Neural crest cell (in vitro differentiated cells): ENCODE measurements at regions not wholly inside any gene's neighbourhood (a gene's known extent, or its start where the extent isn't known, plus 50 kb on each side); places are given as distances from the start of the nearest gene placed in this dataset.

Source experiments
- DNase-seq: peaks from one replicate; pipeline ENCODE4 v3.0.0; 2021; ENCODE audit warnings: low read depth, mixed read lengths, low spot score
- H3K27ac Mint-ChIP-seq: one replicate; pipeline ENCODE4 v1.8.0; 2021; ENCODE audit warnings: mild to moderate bottlenecking, mixed read lengths; ENCODE audit not compliant: unreplicated experiment
- H3K27me3 Mint-ChIP-seq: 2 replicates; pipeline ENCODE4 v1.8.0; 2021; ENCODE audit warnings: low read depth, mild to moderate bottlenecking, mixed read lengths
- H3K36me3 Mint-ChIP-seq: 2 replicates; pipeline ENCODE4 v1.8.0; 2021; ENCODE audit warnings: low read depth, mild to moderate bottlenecking, mixed read lengths
- H3K4me1 Mint-ChIP-seq: 2 replicates; pipeline ENCODE4 v1.8.0; 2021; ENCODE audit warnings: mixed read lengths
- H3K4me3 Mint-ChIP-seq: one replicate; pipeline ENCODE4 v1.8.0; 2021; ENCODE audit warnings: mild to moderate bottlenecking, mixed read lengths
- H3K9me3 Mint-ChIP-seq: 2 replicates; pipeline ENCODE4 v1.8.0; 2021; ENCODE audit warnings: mixed read lengths
- CTCF ChIP-seq: fragments of 200-600 bp; sonication (generic); conservative IDR thresholded peaks from 2 replicates; pipeline ENCODE4 v1.5.0; 2021; ENCODE audit warnings: antibody characterized with exemption, mild to moderate bottlenecking

- Mint-ChIP-seq H3K27me3 (no peaks in the 10 kb centered on the region), H3K4me3 (no peak overlapping the region)
Observed at GRCh38 chr4:38406243-38406642, 257.8 kb upstream of the KLF3 start.

GRCh38 chr4:38409852-38410251 lies 254.1 kb upstream of the KLF3 start:
- H3K27ac Mint-ChIP-seq: no peak overlapping the region
- no peak for TF ChIP-seq CTCF
- no peaks in the 10 kb centered on the region for H3K9me3 Mint-ChIP-seq
- H3K4me1 Mint-ChIP-seq: peaks cover 43% of the 10 kb centered on the region
- no peaks in the 10 kb centered on the region for H3K27me3 Mint-ChIP-seq
- no peak for DNase-seq
- H3K36me3 Mint-ChIP-seq: no peaks in the 10 kb centered on the region
- H3K4me3 Mint-ChIP-seq: no peak overlapping the region

More at GRCh38 chr4:38406243-38406642, 257.8 kb upstream of the KLF3 start:
- Mint-ChIP-seq H3K27ac (no peak overlapping the region), H3K4me1 (peaks cover 17% of the 10 kb centered on the region), H3K9me3 (peaks cover 10% of the 10 kb centered on the region), H3K36me3 (peaks cover 5% of the 10 kb centered on the region)
- TF ChIP-seq CTCF: no peak
- DNase-seq: no peak

GRCh38 chr4:38411092-38411491 lies 252.9 kb upstream of the KLF3 start:
- Mint-ChIP-seq H3K4me1 (peaks cover 55% of the 10 kb centered on the region), H3K9me3 (no peaks in the 10 kb centered on the region), H3K4me3 (no peak overlapping the region), H3K27me3 (no peaks in the 10 kb centered on the region), H3K36me3 (no peaks in the 10 kb centered on the region), H3K27ac (peak overlapping the region; percentile 13)
- no peak for DNase-seq
- TF ChIP-seq CTCF: no peak

DNA sequence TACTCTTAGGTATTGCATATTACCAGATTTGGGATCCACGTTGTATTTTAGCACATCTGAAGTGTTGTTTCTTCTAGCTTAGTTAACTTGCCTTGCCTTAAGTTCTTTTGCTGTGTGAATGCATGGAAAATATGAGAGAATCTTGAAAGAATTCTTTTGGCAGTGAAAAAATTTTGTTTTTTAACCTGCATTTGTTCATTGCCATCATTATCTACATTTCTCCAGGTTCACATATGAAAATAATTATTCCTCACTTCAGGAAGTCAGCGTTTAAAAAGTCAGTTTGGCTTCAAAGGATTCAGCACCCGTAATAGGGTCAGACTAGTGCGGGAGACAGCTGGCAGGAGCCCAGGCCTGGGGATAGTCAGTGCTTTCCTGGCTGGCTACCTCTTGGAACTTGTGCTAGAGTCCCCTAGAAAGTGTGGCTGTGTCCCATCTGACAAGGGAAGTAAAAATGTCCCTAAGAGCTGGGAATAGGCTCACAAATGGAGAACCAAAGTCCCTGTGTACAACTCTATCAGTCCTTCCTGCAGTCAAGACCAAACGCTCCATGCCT lies 251.9 kb upstream of the KLF3 start:
- Mint-ChIP-seq H3K4me1 (peaks cover 56% of the 10 kb centered on the region), H3K9me3 (peaks cover 2% of the 10 kb centered on the region), H3K27ac (peak overlapping the region; percentile 72), H3K36me3 (no peaks in the 10 kb centered on the region), H3K4me3 (no peak overlapping the region), H3K27me3 (no peaks in the 10 kb centered on the region)
- no peak for TF ChIP-seq CTCF
- DNase-seq: no peak

GRCh38 chr4:38413524-38414341 lies 250.3 kb upstream of the KLF3 start:
- DNase-seq: no peak
- no peaks in the 10 kb centered on the region for H3K27me3 Mint-ChIP-seq
- no peak overlapping the region for H3K4me3 Mint-ChIP-seq
- peaks cover 2% of the 10 kb centered on the region for H3K9me3 Mint-ChIP-seq
- H3K27ac Mint-ChIP-seq: no peak overlapping the region
- TF ChIP-seq CTCF: no peak
- no peaks in the 10 kb centered on the region for H3K36me3 Mint-ChIP-seq
- H3K4me1 Mint-ChIP-seq: peaks cover 56% of the 10 kb centered on the region
